Type B pancreatic cell (in vitro differentiated cells): ENCODE measurements at regions not wholly inside any gene's neighbourhood (a gene's known extent, or its start where the extent isn't known, plus 50 kb on each side); places are given as distances from the start of the nearest gene placed in this dataset.
A peak's percentile ranks its signal among the peaks of the same experiment; 100 is the strongest.

Source experiments
- DNase-seq: peaks from one replicate; pipeline ENCODE4 v3.0.0; 2021; ENCODE audit warnings: mixed read lengths; ENCODE audit not compliant: unreplicated experiment; ENCODE audit errors: extremely low spot score
- H3K27ac Mint-ChIP-seq: 2 replicates; pipeline ENCODE4 v1.8.0; 2021; ENCODE audit warnings: mild to moderate bottlenecking, mixed read lengths
- H3K27me3 Mint-ChIP-seq: 2 replicates; pipeline ENCODE4 v1.8.0; 2021; ENCODE audit warnings: mixed read lengths
- H3K36me3 Mint-ChIP-seq: 2 replicates; pipeline ENCODE4 v1.8.0; 2021; ENCODE audit warnings: mixed read lengths
- H3K4me1 Mint-ChIP-seq: one replicate; pipeline ENCODE4 v1.8.0; 2021; ENCODE audit warnings: mixed read lengths; ENCODE audit not compliant: unreplicated experiment
- H3K4me3 Mint-ChIP-seq: 2 replicates; pipeline ENCODE4 v1.8.0; 2021; ENCODE audit warnings: mild to moderate bottlenecking, mixed read lengths
- H3K9me3 Mint-ChIP-seq: 2 replicates; pipeline ENCODE4 v1.8.0; 2021; ENCODE audit warnings: mixed read lengths
- TF ChIP-seq, protein P1 (sequence below): fragments of 200-600 bp; sonication (generic); conservative IDR thresholded peaks from 2 replicates; pipeline ENCODE4 v1.5.0; 2021; ENCODE audit warnings: antibody characterized with exemption, mild to moderate bottlenecking

DNA sequence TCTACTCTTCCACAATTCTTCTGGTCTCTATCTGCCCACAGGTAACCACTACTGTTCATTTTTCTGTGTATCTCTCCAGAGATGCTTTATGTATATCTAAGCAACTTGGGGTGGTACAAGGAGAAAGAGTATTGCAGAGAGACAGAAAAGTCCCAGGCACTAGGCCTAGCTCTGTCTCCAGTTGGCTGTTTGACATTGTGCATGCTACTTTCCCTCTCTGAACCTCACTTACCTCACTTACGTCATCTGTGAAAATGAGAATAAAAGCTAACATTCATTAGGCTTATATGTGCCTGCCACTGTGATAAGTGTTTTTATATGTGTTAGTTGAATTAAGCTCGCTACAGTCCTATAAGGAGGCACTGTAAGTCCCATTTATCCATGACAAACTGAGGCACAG, 76.7 kb upstream of the RNU6-1 start:
- DNase-seq, result no peak
- Mint-ChIP-seq H3K36me3 (no peaks in the 10 kb centered on the region), H3K4me1 (peaks cover 36% of the 10 kb centered on the region), H3K27me3 (no peaks in the 10 kb centered on the region), H3K9me3 (peaks cover 5% of the 10 kb centered on the region), H3K4me3 (peak overlapping the region; percentile 30), H3K27ac (peak overlapping the region; percentile 88)
- TF ChIP-seq, protein P1, sequence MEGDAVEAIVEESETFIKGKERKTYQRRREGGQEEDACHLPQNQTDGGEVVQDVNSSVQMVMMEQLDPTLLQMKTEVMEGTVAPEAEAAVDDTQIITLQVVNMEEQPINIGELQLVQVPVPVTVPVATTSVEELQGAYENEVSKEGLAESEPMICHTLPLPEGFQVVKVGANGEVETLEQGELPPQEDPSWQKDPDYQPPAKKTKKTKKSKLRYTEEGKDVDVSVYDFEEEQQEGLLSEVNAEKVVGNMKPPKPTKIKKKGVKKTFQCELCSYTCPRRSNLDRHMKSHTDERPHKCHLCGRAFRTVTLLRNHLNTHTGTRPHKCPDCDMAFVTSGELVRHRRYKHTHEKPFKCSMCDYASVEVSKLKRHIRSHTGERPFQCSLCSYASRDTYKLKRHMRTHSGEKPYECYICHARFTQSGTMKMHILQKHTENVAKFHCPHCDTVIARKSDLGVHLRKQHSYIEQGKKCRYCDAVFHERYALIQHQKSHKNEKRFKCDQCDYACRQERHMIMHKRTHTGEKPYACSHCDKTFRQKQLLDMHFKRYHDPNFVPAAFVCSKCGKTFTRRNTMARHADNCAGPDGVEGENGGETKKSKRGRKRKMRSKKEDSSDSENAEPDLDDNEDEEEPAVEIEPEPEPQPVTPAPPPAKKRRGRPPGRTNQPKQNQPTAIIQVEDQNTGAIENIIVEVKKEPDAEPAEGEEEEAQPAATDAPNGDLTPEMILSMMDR, result no peak

GRCh38 chr15:67917037-67917436, 77.2 kb upstream of the RNU6-1 start:
- Mint-ChIP-seq H3K4me1 (peaks cover 36% of the 10 kb centered on the region), H3K9me3 (peaks cover 5% of the 10 kb centered on the region), H3K27me3 (no peaks in the 10 kb centered on the region), H3K4me3 (no peak overlapping the region), H3K36me3 (no peaks in the 10 kb centered on the region), H3K27ac (peak overlapping the region; percentile 15)
- TF ChIP-seq, protein P1, result no peak
- no peak for DNase-seq

DNA sequence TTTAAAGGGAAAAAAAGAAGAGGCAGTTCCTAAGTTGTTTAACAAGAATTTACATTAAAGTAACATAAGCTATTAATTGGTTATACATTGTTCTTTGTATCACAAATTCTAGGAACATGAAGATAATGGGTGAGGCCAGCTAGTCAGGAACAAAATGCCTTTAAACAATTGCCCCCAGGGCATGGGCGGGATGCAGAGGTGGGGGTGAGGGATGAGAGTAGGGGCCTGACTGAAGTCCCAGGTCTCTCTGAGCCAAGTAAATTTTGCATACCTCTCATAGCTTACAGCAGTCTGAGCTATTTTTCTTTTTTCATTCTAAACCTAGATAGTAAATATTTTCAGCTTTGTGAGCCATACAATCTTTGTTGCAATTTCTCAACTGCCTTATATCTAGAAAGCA, 77.8 kb upstream of the RNU6-1 start:
- H3K36me3 Mint-ChIP-seq, result no peaks in the 10 kb centered on the region
- peak overlapping the region; percentile 37 for H3K27ac Mint-ChIP-seq
- H3K4me3 Mint-ChIP-seq, result no peak overlapping the region
- TF ChIP-seq, protein P1, result no peak
- H3K27me3 Mint-ChIP-seq, result no peaks in the 10 kb centered on the region
- peaks cover 5% of the 10 kb centered on the region for H3K9me3 Mint-ChIP-seq
- no peak for DNase-seq
- peaks cover 36% of the 10 kb centered on the region for H3K4me1 Mint-ChIP-seq

GRCh38 chr15:67918205-67918861, 78.5 kb upstream of the RNU6-1 start:
- DNase-seq, result no peak
- H3K27me3 Mint-ChIP-seq, result no peaks in the 10 kb centered on the region
- peaks cover 10% of the 10 kb centered on the region for H3K9me3 Mint-ChIP-seq
- no peaks in the 10 kb centered on the region for H3K36me3 Mint-ChIP-seq
- H3K27ac Mint-ChIP-seq, result peak overlapping the region; percentile 37
- TF ChIP-seq, protein P1, result no peak
- H3K4me3 Mint-ChIP-seq, result no peak overlapping the region
- peaks cover 41% of the 10 kb centered on the region for H3K4me1 Mint-ChIP-seq

- Mint-ChIP-seq H3K4me3 (no peak overlapping the region), H3K36me3 (peaks cover 4% of the 10 kb centered on the region), H3K4me1 (peaks cover 38% of the 10 kb centered on the region), H3K9me3 (peaks cover 14% of the 10 kb centered on the region), H3K27ac (no peak overlapping the region), H3K27me3 (no peaks in the 10 kb centered on the region)
- TF ChIP-seq, protein P1, result no peak
- DNase-seq, result no peak
Observed at GRCh38 chr15:67920524-67921240, 80.8 kb upstream of the RNU6-1 start.
